ENCODE measurements at regions not wholly inside any gene's neighbourhood (a gene's known extent, or its start where the extent isn't known, plus 50 kb on each side); places are given as distances from the start of the nearest gene placed in this dataset.

DNA sequence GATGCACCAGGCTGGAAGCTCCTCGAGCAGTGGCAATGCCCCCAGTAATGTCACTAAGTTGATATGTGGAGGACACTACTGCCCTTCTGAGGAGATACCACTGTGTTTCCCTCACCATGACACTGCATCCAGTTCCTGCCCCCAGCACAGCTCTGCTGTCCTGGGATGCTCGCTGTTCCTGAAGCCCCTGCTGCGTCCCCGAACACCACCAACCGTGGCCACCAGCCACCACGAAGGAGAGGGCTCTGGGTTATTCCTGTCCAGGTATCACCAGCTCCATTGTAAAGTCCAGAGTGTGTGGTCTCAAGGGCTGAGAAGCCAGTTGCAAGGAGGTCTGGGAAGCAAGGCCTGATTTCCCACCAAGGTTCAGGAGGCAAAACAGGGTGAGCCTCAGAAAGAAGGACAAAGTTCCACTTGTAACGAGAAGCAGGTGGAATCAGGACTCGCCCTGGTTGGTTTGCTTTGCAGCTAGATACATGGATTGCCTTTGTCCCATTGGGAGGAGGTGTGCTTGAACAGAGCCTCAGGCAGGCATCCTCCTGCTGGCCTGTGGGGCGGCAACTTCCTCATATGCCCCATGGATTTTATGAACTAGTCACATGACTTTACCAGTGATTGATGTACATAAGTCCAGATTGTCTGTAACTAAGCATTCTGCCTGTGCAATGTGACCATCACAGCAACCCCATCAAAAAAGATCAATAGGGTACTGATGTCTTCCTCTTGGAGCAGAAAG is 427.0 kb upstream of the VSTM2A start:
- no peak for TF ChIP-seq FOXP2 (optimal IDR thresholded peaks at IDR 0.05; ENCODE audit: control extremely low read depth, extremely low read length, insufficient read depth)
- TF ChIP-seq POLR2AphosphoS5 (IDR thresholded peaks at IDR 0.05; ENCODE audit: borderline replicate concordance, low read depth, low read length), result no peak
- no peak for TF ChIP-seq EZH2 (IDR thresholded peaks at IDR 0.05)
